Neuronal stem cell (in vitro differentiated cells): ENCODE measurements at regions not wholly inside any gene's neighbourhood (a gene's known extent, or its start where the extent isn't known, plus 50 kb on each side); places are given as distances from the start of the nearest gene placed in this dataset.
"Not testable (repeated sequence)": the region's sequence is repeated elsewhere in the genome, so short reads cannot be mapped to it uniquely, and the experiment has no call there.

ENCODE experiments used
- DNase-seq: peaks from one replicate; pipeline ENCODE4 v3.0.0-alpha.2; 2013; ENCODE audit warnings: low spot score
- H2AFZ ChIP-seq: one replicate; pipeline ENCODE4 v1.6.1; 2013; ENCODE audit warnings: mild to moderate bottlenecking, low read length, inconsistent platforms
- H2AK5ac ChIP-seq: 2 replicates; pipeline ENCODE4 v1.6.1; 2013; ENCODE audit warnings: low read depth, mild to moderate bottlenecking, inconsistent platforms, low read length, moderate library complexity, mixed read lengths
- H2BK120ac ChIP-seq: 2 replicates; pipeline ENCODE4 v1.6.1; 2013; ENCODE audit warnings: low read depth, mild to moderate bottlenecking, inconsistent platforms, low read length, moderate library complexity, mixed read lengths
- H2BK12ac ChIP-seq: one replicate; pipeline ENCODE4 v1.6.1; 2013; ENCODE audit warnings: low read length, inconsistent platforms
- H2BK15ac ChIP-seq: 2 replicates; pipeline ENCODE4 v1.6.1; 2013; ENCODE audit warnings: mild to moderate bottlenecking, low read length, inconsistent platforms, mixed read lengths
- H2BK5ac ChIP-seq: one replicate; pipeline ENCODE4 v1.6.1; 2013; ENCODE audit warnings: inconsistent platforms, mild to moderate bottlenecking, low read length, moderate library complexity
- H3K14ac ChIP-seq: one replicate; pipeline ENCODE4 v1.6.1; 2013; ENCODE audit warnings: low read length, inconsistent platforms
- H3K18ac ChIP-seq: 2 replicates; pipeline ENCODE4 v1.6.1; 2013; ENCODE audit warnings: low read length, inconsistent platforms
- H3K23ac ChIP-seq: 2 replicates; pipeline ENCODE4 v1.6.1; 2013; ENCODE audit warnings: low read depth, mild to moderate bottlenecking, mixed read lengths, low read length, inconsistent platforms; ENCODE audit not compliant: poor library complexity
- H3K27ac ChIP-seq: replicated peaks from 3 replicates; pipeline ENCODE4 v1.5.1; 2013; ENCODE audit warnings: low read length, inconsistent platforms
- H3K27me3 ChIP-seq, 3 experiments: 2 replicates each; pipeline ENCODE4 v1.6.1; 2013; ENCODE audit warnings: low read length in 3 of 3, mild to moderate bottlenecking in 2 of 3, inconsistent platforms in 1 of 3, low read depth in 1 of 3, mixed read lengths in 1 of 3, moderate library complexity in 1 of 3; ENCODE audit not compliant: control insufficient read depth in 3 of 3, insufficient read depth in 3 of 3
- H3K36me3 ChIP-seq, 2 donors: replicated peaks in 1 of 2; 2 replicates each; pipeline ENCODE4 v1.6.1; 2013; ENCODE audit warnings: low read length in 2 of 2; ENCODE audit not compliant: control insufficient read depth in 2 of 2, insufficient read depth in 2 of 2
- H3K4ac ChIP-seq: 2 replicates; pipeline ENCODE4 v1.6.1; 2013; ENCODE audit warnings: inconsistent platforms, mild to moderate bottlenecking, low read length, moderate library complexity
- H3K4me1 ChIP-seq, 2 donors: 1 replicate in 1 of 2; 2 replicates in 1 of 2; pipeline ENCODE4 v1.6.1; 2013; ENCODE audit warnings: low read length in 2 of 2, low read depth in 1 of 2; ENCODE audit not compliant: control insufficient read depth in 2 of 2, insufficient read depth in 1 of 2
- H3K4me2 ChIP-seq: one replicate; pipeline ENCODE4 v1.6.1; 2013; ENCODE audit warnings: mild to moderate bottlenecking, low read length, inconsistent platforms; ENCODE audit not compliant: insufficient read depth, poor library complexity, severe bottlenecking
- H3K4me3 ChIP-seq, 2 donors: 2 replicates each; pipeline ENCODE4 v1.5.1; 2013; ENCODE audit warnings: low read length in 2 of 2, mild to moderate bottlenecking in 2 of 2, inconsistent platforms in 1 of 2, moderate library complexity in 1 of 2
- H3K79me1 ChIP-seq: one replicate; pipeline ENCODE4 v1.6.1; 2013; ENCODE audit warnings: low read depth, mild to moderate bottlenecking, inconsistent platforms, low read length, moderate library complexity
- H3K9ac ChIP-seq: one replicate; pipeline ENCODE4 v1.6.1; 2013; ENCODE audit warnings: mild to moderate bottlenecking, low read depth, low read length, inconsistent platforms; ENCODE audit not compliant: poor library complexity
- H3K9me3 ChIP-seq, 2 donors: replicated peaks in 1 of 2; 2 replicates each; pipeline versions ENCODE3 to v1.6.1; 2013; ENCODE audit warnings: low read length in 2 of 2, mild to moderate bottlenecking in 2 of 2, inconsistent platforms in 1 of 2, low read depth in 1 of 2, mixed read lengths in 1 of 2, moderate library complexity in 1 of 2; ENCODE audit not compliant: control insufficient read depth in 2 of 2, insufficient read depth in 1 of 2
- H4K8ac ChIP-seq: one replicate; pipeline ENCODE4 v1.6.1; 2013; ENCODE audit warnings: low read depth, mild to moderate bottlenecking, inconsistent platforms, low read length, moderate library complexity
- H4K91ac ChIP-seq: one replicate; pipeline ENCODE4 v1.6.1; 2013; ENCODE audit warnings: low read length, low read depth, mild to moderate bottlenecking, inconsistent platforms; ENCODE audit not compliant: poor library complexity
- WGBS, 2 donors: extraction: QIAGEN DNeasy Blood & Tissue Kit; methylation state at CpG; one replicate each; pipeline ENCODE4 v1.1.7; 2013; ENCODE audit warnings: missing lambda C conversion rate in 2 of 2, mixed read lengths in 1 of 2; ENCODE audit not compliant: insufficient read length in 2 of 2, insufficient replicate concordance in 1 of 2; ENCODE audit errors: extremely low coverage in 2 of 2; 5-methylcytosine and 5-hydroxymethylcytosine counted together

DNA sequence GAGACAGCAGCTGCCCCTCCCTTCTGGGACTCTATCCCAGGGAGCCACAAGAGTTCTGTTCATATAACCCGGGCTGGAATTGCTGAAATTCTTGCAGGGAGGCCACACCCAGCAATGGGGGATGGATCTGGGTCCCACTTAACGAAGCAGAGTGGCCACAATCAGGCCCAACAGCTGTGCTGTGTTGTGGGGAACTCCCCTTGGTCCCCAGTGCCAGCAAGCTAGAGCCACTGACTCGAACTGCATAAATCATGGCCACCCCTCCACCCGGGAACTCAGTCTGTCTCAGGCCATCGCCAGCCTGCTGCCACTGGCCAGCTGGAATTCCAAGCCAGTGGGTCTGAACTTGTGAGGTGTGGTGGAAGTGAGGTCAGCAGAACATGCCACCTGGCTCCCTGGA, 111.1 kb downstream of the KLF8 start:
- H3K14ac ChIP-seq = no peak overlapping the region
- no peak overlapping the region for H2AFZ ChIP-seq
- H2BK5ac ChIP-seq = no peak overlapping the region
- no peak for DNase-seq
- no peaks in the 10 kb centered on the region for H3K9me3 ChIP-seq
- H3K4me3 ChIP-seq = no peak overlapping the region
- H3K18ac ChIP-seq = no peak overlapping the region
- no peak overlapping the region for H2BK120ac ChIP-seq
- no peaks in the 10 kb centered on the region for H3K79me1 ChIP-seq
- H4K91ac ChIP-seq = no peak overlapping the region
- H3K4me1 ChIP-seq = no peaks in the 10 kb centered on the region
- no peak overlapping the region for H2BK12ac ChIP-seq
- no peaks in the 10 kb centered on the region for H3K36me3 ChIP-seq
- no peak overlapping the region for H4K8ac ChIP-seq
- H3K23ac ChIP-seq = no peak overlapping the region
- no peak overlapping the region for H2AK5ac ChIP-seq
- no peak overlapping the region for H3K27ac ChIP-seq
- no peak overlapping the region for H3K9ac ChIP-seq
- no CpG with 5 or more reads among the region's 5 CpGs for WGBS, 2 donors
- H2BK15ac ChIP-seq = no peak overlapping the region
- no peak overlapping the region for H3K4me2 ChIP-seq
- H3K27me3 ChIP-seq = no peaks in the 10 kb centered on the region
- no peak overlapping the region for H3K4ac ChIP-seq

DNA sequence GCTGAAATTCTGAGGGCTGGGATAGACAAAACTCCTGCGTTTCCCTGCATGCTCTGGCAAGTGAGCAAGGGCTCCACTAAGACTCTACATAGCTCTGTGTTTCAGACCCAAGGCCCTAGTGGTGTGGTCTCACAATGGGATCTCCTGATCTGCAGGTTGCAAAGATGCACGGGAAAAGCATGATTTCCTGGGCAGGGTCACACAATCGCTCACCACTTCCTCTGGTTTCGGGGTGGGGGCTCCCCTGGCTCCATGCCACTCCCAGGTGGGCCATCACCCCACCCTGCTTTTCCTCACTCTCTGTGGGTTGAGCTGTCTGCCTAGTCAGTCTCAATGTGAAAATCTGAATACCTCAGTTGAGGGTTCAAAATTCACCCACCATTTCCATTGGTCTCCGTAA, 111.5 kb downstream of the KLF8 start:
- no peak overlapping the region for H2AK5ac ChIP-seq
- no peak overlapping the region for H3K4me3 ChIP-seq
- no peak overlapping the region for H4K91ac ChIP-seq
- no peak overlapping the region for H3K14ac ChIP-seq
- no peak overlapping the region for H3K4me2 ChIP-seq
- H2AFZ ChIP-seq = no peak overlapping the region
- H2BK15ac ChIP-seq = no peak overlapping the region
- no peak overlapping the region for H2BK12ac ChIP-seq
- no peak overlapping the region for H2BK120ac ChIP-seq
- H3K4ac ChIP-seq = no peak overlapping the region
- H3K36me3 ChIP-seq = no peaks in the 10 kb centered on the region
- H3K18ac ChIP-seq = no peak overlapping the region
- H3K27ac ChIP-seq = no peak overlapping the region
- H4K8ac ChIP-seq = no peak overlapping the region
- H3K79me1 ChIP-seq = no peaks in the 10 kb centered on the region
- H3K4me1 ChIP-seq = no peaks in the 10 kb centered on the region
- no CpG with 5 or more reads among the region's 5 CpGs for WGBS, 2 donors
- H3K9me3 ChIP-seq = no peaks in the 10 kb centered on the region
- no peaks in the 10 kb centered on the region for H3K27me3 ChIP-seq
- no peak overlapping the region for H3K23ac ChIP-seq
- H3K9ac ChIP-seq = no peak overlapping the region
- H2BK5ac ChIP-seq = no peak overlapping the region
- DNase-seq = no peak

DNA sequence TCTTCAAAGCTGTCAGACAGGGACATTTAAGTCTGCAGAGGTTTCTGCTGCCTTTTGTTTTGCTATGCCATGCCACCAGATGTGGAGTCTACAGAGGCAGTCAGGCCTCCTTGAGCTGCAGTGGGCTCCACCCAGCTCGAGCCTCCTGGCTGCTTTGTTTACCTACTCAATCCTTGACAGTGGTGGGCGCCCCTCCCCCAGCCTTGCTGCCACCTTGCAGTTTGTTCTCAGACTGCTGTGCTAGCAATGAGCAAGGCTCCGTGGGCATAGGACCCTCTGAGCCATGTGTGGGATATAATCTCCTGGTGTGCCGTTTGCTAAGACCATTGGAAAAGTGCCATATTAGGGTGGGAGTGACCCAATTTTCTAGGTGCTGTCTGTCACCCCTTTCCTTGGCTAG, 126.0 kb downstream of the KLF8 start:
- not testable (repeated sequence) for H2AK5ac ChIP-seq, H3K4me3 ChIP-seq, H2BK5ac ChIP-seq, H3K79me1 ChIP-seq, H3K9ac ChIP-seq, H3K14ac ChIP-seq, DNase-seq, H3K23ac ChIP-seq, H2AFZ ChIP-seq, H3K4me1 ChIP-seq, H4K91ac ChIP-seq, H3K27me3 ChIP-seq, H3K18ac ChIP-seq, H2BK15ac ChIP-seq, H3K4me2 ChIP-seq, H2BK12ac ChIP-seq, H3K9me3 ChIP-seq, H4K8ac ChIP-seq, H3K4ac ChIP-seq, H3K36me3 ChIP-seq, H3K27ac ChIP-seq, H2BK120ac ChIP-seq
- WGBS, 2 donors = no CpG with 5 or more reads among the region's 4 CpGs

DNA sequence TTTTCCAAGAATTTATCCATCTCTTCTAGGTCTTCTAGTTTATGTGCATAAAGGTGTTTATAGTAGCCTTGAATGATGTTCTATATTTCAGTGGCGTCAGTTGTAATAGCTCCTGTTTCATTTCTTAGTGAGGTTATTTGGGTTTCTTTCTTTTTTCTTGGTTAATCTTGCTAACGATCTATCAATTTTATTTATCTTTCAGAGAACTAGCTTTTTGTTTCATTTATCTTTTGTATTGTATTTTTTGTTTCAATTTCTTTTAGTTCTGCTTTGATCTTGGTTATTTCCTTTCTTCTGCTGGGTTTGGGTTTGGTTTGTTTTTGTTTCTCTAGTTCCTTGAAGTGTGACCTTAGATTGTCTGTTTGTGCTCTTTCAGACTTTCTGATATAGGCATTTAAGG, 133.0 kb downstream of the KLF8 start:
- not testable (repeated sequence) for H2BK5ac ChIP-seq, H3K27me3 ChIP-seq, H3K18ac ChIP-seq, H2BK12ac ChIP-seq, H2AK5ac ChIP-seq, H3K36me3 ChIP-seq, H3K9me3 ChIP-seq, H2BK120ac ChIP-seq, H3K23ac ChIP-seq, DNase-seq, H4K8ac ChIP-seq, H3K9ac ChIP-seq, H3K4ac ChIP-seq, H3K14ac ChIP-seq, H3K4me2 ChIP-seq, H3K27ac ChIP-seq, H3K79me1 ChIP-seq, H3K4me1 ChIP-seq, H2AFZ ChIP-seq, H4K91ac ChIP-seq, H2BK15ac ChIP-seq, H3K4me3 ChIP-seq
- no CpG with 5 or more reads among the region's 2 CpGs for WGBS, 2 donors
